Stomach (tissue), 8 donors: ENCODE measurements at regions not wholly inside any gene's neighbourhood (a gene's known extent, or its start where the extent isn't known, plus 50 kb on each side); places are given as distances from the start of the nearest gene placed in this dataset.

Source experiments
- DNase-seq, 2 donors: peaks; one replicate each; pipeline versions ENCODE4 v3.0.0 to v3.0.0-alpha.2; 2013 to 2019
- H3K27ac ChIP-seq, 5 donors: fragments of 200-600 bp in 4 of 5; sonication (generic) in 4 of 5; one replicate each; pipeline ENCODE4 v1.5.1; 2013 to 2019; ENCODE audit warnings: mild to moderate bottlenecking in 1 of 5, moderate library complexity in 1 of 5
- H3K27me3 ChIP-seq, 3 donors: fragments of 200-600 bp; sonication (generic); one replicate each; pipeline ENCODE4 v1.5.1; 2017 to 2019; ENCODE audit warnings: mixed run types in 1 of 3
- H3K36me3 ChIP-seq, 4 donors: fragments of 200-600 bp; sonication (generic); 1 replicate in 3 of 4; 2 replicates in 1 of 4; pipeline ENCODE4 v1.5.1; 2016 to 2019
- H3K4me1 ChIP-seq, 4 donors: fragments of 200-600 bp; sonication (generic); one replicate each; pipeline ENCODE4 v1.5.1; 2016 to 2019
- H3K4me3 ChIP-seq, 4 donors: fragments of 200-600 bp; sonication (generic) in 3 of 4; one replicate each; pipeline ENCODE4 v1.5.1; 2016 to 2019; ENCODE audit warnings: mild to moderate bottlenecking in 1 of 4
- H3K9me3 ChIP-seq, 4 donors: fragments of 200-600 bp; sonication (generic); one replicate each; pipeline ENCODE4 v1.5.1; 2016 to 2019
- EP300 ChIP-seq: sonication (generic); formaldehyde crosslinking; IDR thresholded peaks from one replicate; pipeline ENCODE4 v1.6.1; 2017; ENCODE audit warnings: antibody characterized with exemption
- POLR2A ChIP-seq, 4 donors: fragments of 450-650 bp; IDR thresholded peaks; one replicate each; pipeline ENCODE4 v1.6.1; 2016; ENCODE audit warnings: antibody characterized with exemption in 4 of 4, control low read depth in 2 of 4, mild to moderate bottlenecking in 1 of 4, moderate library complexity in 1 of 4
- POLR2AphosphoS5 ChIP-seq, 3 donors: sonication (generic); formaldehyde crosslinking; IDR thresholded peaks; one replicate each; pipeline ENCODE4 v1.6.1; 2016; ENCODE audit warnings: antibody characterized with exemption in 3 of 3
- WGBS, 5 donors: extraction: QIAGEN DNeasy Blood & Tissue Kit in 3 of 5; methylation state at CpG; one replicate each; pipeline versions ENCODE4 v1.1.5 to v1.1.7; 2013 to 2018; 5-methylcytosine and 5-hydroxymethylcytosine counted together
- intact Hi-C: fragments of 100-400 bp; cut with DNase I; formaldehyde crosslinking; loops from one replicate; pipeline ENCODE4 v1.15.1; 2023; ENCODE audit warnings: low total_unique reads
- TF ChIP-seq, protein P1 (sequence below), 7 experiments: fragments of 450-650 bp in 4 of 7; fragments of 200-600 bp in 3 of 7; sonication (generic) in 3 of 7; IDR thresholded peaks; one replicate each; pipeline ENCODE4 v1.5.1; 2016 to 2019; ENCODE audit warnings: antibody characterized with exemption in 7 of 7, control low read depth in 2 of 7, mild to moderate bottlenecking in 1 of 7
- donor health status: healthy with polysubstance abuse.
- donor health status: Bipolar disorder and iron deficiency.
- donor health status: healthy.

DNA sequence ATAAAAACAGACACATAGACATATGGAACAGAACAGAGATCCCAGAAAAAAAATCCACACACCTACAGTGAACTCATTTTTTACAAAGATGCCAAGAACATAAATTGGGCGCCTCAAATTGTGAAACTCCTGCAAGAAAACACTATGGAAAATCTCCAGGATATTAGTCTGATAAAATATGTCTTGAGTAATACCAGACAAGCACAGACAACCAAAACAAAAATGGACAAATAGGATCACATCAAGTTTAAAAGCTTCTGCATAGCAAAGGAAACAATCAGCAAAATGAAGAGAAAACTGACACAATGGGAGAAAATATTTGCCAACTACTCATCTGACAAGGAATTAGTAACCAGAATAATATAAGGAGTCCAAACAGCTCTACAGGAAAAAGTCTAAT is 337.3 kb upstream of the DIPK2B start:
- DNase-seq, result no peak
- Histone ChIP-seq H3K36me3 (no peaks in the 10 kb centered on the region), H3K4me3 (no peak overlapping the region), H3K9me3 (peaks cover 0 to 5% (median 2%) of the 10 kb centered on the region in 4 donors), H3K27ac (no peak overlapping the region), H3K4me1 (no peaks in the 10 kb centered on the region), H3K27me3 (no peaks in the 10 kb centered on the region)
- TF ChIP-seq, protein P1, sequence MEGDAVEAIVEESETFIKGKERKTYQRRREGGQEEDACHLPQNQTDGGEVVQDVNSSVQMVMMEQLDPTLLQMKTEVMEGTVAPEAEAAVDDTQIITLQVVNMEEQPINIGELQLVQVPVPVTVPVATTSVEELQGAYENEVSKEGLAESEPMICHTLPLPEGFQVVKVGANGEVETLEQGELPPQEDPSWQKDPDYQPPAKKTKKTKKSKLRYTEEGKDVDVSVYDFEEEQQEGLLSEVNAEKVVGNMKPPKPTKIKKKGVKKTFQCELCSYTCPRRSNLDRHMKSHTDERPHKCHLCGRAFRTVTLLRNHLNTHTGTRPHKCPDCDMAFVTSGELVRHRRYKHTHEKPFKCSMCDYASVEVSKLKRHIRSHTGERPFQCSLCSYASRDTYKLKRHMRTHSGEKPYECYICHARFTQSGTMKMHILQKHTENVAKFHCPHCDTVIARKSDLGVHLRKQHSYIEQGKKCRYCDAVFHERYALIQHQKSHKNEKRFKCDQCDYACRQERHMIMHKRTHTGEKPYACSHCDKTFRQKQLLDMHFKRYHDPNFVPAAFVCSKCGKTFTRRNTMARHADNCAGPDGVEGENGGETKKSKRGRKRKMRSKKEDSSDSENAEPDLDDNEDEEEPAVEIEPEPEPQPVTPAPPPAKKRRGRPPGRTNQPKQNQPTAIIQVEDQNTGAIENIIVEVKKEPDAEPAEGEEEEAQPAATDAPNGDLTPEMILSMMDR (IDR thresholded peaks at IDR 0.05), result no peak
- TF ChIP-seq POLR2A (IDR thresholded peaks at IDR 0.05) (no peak), POLR2AphosphoS5 (IDR thresholded peaks at IDR 0.05) (no peak), EP300 (no peak)
- 60 to 100% (median 90%) methylated on average over 1 of the region's 1 CpG for WGBS, 5 donors
- intact Hi-C loops, result no loop called here

DNA sequence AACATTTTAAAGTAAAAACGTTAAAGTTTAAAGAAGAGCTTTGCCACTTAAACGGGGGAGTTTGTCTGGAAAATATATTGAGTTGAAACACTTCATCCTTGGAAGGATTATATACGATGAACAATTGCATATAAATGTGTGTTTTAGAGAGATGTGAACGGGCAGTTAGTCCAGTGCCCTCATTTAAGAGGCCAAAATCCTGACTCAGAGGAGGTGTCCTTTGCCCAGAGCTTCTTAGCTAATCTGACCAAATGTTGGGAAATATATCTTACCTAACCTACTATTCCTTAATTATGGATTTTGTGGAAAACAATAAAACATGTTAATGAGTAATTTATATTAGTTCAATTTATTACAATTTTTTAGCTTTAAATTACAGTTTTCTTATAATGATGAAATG is 327.2 kb upstream of the DIPK2B start:
- Histone ChIP-seq H3K9me3 (no peaks in the 10 kb centered on the region), H3K27ac (no peak overlapping the region), H3K4me3 (no peak overlapping the region), H3K27me3 (no peaks in the 10 kb centered on the region), H3K36me3 (no peaks in the 10 kb centered on the region), H3K4me1 (no peaks in the 10 kb centered on the region)
- TF ChIP-seq POLR2AphosphoS5 (IDR thresholded peaks at IDR 0.05) (no peak), POLR2A (IDR thresholded peaks at IDR 0.05) (no peak), EP300 (no peak)
- TF ChIP-seq, protein P1 (IDR thresholded peaks at IDR 0.05), result no peak
- 57 to 89% (median 79%) methylated on average over 4 of the region's 4 CpGs for WGBS, 5 donors
- intact Hi-C loops, result no loop called here
- no peak for DNase-seq

DNA sequence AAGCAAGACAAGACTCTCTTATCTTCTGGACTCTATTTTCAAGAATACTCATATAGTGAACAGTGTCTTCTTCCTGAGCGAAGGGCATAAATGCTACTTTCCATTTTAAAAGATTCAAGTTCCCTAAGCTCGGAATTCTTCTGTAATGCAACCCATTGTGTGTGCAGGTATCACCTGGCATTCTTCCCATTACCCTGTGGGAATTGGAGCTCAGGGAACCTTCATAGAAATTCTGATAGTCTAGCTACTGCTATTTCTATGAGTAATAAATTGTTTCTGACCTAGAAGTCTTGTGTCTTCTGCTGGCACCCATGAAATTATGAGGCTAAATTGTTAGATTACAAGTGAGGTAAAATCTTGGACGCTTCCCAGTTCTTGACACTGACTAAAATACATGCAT is 324.1 kb upstream of the DIPK2B start:
- H3K27ac ChIP-seq, result no peak overlapping the region
- 60 to 89% (median 79%) methylated on average over 3 of the region's 3 CpGs for WGBS, 5 donors
- intact Hi-C loops, result no loop called here
- no peak for DNase-seq
- no peak for TF ChIP-seq POLR2AphosphoS5 (IDR thresholded peaks at IDR 0.05)
- no peak for TF ChIP-seq POLR2A (IDR thresholded peaks at IDR 0.05)
- no peak for TF ChIP-seq EP300
- TF ChIP-seq, protein P1 (IDR thresholded peaks at IDR 0.05), result no peak
- no peaks in the 10 kb centered on the region for H3K36me3 ChIP-seq
- H3K27me3 ChIP-seq, result no peaks in the 10 kb centered on the region
- no peaks in the 10 kb centered on the region for H3K4me1 ChIP-seq
- H3K9me3 ChIP-seq, result no peaks in the 10 kb centered on the region
- no peak overlapping the region for H3K4me3 ChIP-seq

DNA sequence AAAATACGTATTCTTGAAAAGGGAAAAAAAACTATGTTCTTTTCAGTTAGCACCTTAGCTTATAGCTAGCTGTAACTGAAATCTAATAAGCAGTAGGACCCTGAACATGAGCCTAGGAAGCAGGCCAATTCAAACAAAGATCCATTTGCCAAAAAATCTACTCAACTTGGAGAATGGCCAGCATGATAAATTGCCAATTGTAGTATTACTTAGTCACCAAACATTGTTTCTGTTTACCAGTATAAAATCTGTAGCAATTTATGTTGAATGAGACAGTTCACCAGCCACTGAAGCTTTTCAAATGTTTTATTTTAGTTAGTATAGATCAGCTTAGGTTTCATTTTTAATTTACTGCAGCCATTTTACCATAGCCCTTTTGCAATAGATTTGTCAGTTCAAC is 323.6 kb upstream of the DIPK2B start:
- no peak overlapping the region for H3K4me3 ChIP-seq
- H3K27ac ChIP-seq, result no peak overlapping the region
- TF ChIP-seq POLR2AphosphoS5 (IDR thresholded peaks at IDR 0.05) (no peak), EP300 (no peak), POLR2A (IDR thresholded peaks at IDR 0.05) (no peak)
- TF ChIP-seq, protein P1 (IDR thresholded peaks at IDR 0.05), result no peak
- H3K36me3 ChIP-seq, result no peaks in the 10 kb centered on the region
- H3K9me3 ChIP-seq, result no peaks in the 10 kb centered on the region
- intact Hi-C loops, result no loop called here
- no peaks in the 10 kb centered on the region for H3K4me1 ChIP-seq
- no peaks in the 10 kb centered on the region for H3K27me3 ChIP-seq
- no peak for DNase-seq
- WGBS, 5 donors, result 67 to 100% (median 90%) methylated on average over 1 of the region's 1 CpG
